Adipose tissue (tissue), 3 donors: ENCODE measurements at regions not wholly inside any gene's neighbourhood (a gene's known extent, or its start where the extent isn't known, plus 50 kb on each side); places are given as distances from the start of the nearest gene placed in this dataset.

Source experiments
- H3K27ac ChIP-seq: one replicate; pipeline ENCODE4 v1.5.1; 2013; ENCODE audit warnings: low read depth, low read length
- WGBS, 3 donors: extraction: QIAGEN DNeasy Blood & Tissue Kit; methylation state at CpG; one replicate each; pipeline ENCODE4 v1.1.7; 2013; 5-methylcytosine and 5-hydroxymethylcytosine counted together
- donor health status: healthy with polysubstance abuse.
- donor health status: Bipolar disorder and iron deficiency.
- donor health status: healthy.

GRCh38 chr6:29884261-29884660, 56.6 kb downstream of the HLA-G start:
- no peak overlapping the region for H3K27ac ChIP-seq
- 21 to 61% (median 53%) methylated on average over 4 of the region's 4 CpGs for WGBS, 3 donors

GRCh38 chr6:29886701-29887100, 55.6 kb upstream of the HLA-A start:
- H3K27ac ChIP-seq = no peak overlapping the region
- WGBS, 3 donors = 51 to 70% (median 65%) methylated on average over 5 of the region's 5 CpGs

DNA sequence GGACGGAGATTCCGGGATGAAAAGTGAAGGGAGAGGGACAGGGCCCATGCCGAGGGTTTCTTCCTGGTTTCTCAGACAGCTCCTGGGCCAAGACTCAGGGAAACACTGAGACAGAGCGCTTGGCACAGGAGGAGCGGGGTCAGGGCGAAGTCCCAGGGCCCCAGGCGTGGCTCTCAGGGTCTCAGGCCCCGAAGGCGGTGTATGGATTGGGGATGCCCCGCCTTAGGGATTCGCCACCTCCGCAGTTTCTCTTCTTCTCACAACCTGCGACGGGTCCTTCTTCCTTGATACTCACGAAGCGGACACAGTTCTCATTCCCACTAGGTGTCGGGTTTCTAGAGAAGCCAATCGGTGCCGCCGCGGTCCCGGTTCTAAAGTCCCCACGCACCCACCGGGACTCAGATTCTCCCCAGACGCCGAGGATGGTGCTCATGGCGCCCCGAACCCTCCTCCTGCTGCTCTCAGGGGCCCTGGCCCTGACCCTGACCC, 55.0 kb upstream of the HLA-A start:
- WGBS, 3 donors = 2 to 5% (median 5%) methylated on average over 22 to 28 of the region's 28 CpGs
- peak overlapping the region; percentile 29 for H3K27ac ChIP-seq

- H3K27ac ChIP-seq = peak overlapping the region; percentile 29
- 3 to 7% (median 4%) methylated on average over 83 to 100 of the region's 101 CpGs for WGBS, 3 donors
Measured at GRCh38 chr6:29887819-29888776, 54.2 kb upstream of the HLA-A start.
